NCI-H345 (cell line): ENCODE measurements at regions not wholly inside any gene's neighbourhood (a gene's known extent, or its start where the extent isn't known, plus 50 kb on each side); places are given as distances from the start of the nearest gene placed in this dataset.
A peak's percentile ranks its signal among the peaks of the same experiment; 100 is the strongest.
"Not testable (repeated sequence)": the region's sequence is repeated elsewhere in the genome, so short reads cannot be mapped to it uniquely, and the experiment has no call there.

Source experiments
- DNase-seq: peaks from one replicate; lab custom pipeline; 2025; lab: John Stamatoyannopoulos, UW

DNA sequence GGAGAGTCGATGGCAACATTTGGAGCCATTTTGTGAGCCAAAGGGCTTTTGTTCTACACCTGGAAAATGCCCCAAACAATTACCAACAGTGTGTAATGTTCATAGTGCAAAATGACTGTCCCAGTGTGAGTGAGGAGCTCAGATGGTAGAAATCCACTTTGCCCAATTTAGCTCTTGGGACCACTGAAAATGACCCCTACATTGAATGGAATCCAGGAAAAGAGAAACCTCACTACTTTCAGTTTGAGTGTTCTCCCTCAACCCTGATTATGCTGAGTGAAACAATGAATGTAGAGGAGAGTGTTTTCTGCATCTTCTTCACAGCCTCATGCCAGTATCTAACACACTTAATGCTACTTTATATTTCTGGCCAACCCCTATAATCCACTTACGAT lies 84.9 kb upstream of the NRN1 start:
- DNase-seq: no peak

DNA sequence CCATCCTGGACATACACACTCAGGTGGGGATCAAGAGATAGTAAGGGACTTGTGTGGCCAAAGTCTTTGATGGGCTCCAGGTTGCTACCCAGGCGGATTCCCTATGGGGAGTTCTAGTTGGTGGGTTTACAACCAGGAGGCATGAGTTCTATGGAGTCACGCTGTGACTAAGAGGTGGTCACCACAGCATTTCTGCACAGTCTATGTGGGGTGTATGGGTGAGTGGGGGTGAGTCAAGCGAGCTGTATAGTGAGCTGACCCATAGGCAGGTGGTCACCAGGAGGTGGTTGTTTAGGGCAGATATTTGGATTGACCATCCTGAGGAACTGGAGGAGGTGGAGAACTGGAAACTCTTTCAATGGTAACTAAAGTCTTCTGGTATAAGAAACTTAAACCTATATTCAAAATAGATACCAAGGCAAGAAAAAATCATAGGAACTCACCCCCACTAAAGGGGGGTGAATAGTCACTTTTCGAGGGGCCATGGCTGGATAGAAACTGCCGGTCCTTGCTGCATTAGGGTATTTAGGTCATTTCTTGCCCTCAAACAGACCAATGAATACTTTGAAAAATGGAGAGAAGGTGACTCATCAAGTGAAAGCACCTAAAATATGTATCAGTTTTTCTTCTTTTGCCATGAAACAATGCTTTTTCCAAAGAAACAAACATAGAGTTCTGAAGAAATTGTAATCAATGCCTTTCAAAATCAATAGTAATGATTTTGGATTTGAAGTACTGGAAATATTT lies 84.3 kb upstream of the NRN1 start:
- DNase-seq: no peak

DNA sequence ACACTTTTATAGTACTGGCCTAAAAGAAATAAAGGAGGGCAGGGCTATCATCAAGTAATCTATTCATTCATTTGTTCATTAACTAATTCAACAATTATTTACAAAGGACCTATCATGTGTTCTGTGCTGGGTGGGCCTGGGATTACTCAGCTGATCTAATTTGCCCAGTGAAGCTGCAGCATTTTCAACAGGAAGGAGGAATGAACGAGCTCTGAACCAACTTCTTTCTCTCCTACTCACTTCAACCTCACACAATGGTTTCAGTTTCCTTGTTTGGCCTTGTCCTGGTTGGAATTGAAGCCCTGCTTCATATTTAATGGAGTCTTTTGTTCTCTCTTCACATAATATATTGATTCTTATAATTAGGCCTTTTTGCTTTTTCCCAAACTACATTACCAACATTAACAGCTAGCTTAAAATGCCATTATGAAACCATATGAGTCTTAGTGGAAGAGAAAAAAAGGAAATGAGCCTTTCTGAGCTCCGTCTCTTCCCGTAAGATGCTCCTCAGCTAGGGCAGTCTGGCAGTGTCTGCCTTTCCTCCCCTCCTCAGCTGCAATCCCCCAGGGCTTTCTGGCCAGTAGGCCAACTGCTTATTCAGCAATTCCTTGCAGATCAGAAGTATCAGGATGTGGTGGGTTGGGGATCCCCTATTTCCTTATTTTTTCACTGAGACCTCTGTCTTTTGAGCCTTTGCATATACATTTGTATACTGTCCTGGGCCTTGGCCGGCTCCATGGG lies 79.4 kb upstream of the NRN1 start:
- DNase-seq: no peak

GRCh38 chr6:6080975-6081374 lies 74.2 kb upstream of the NRN1 start:
- DNase-seq: no peak

DNA sequence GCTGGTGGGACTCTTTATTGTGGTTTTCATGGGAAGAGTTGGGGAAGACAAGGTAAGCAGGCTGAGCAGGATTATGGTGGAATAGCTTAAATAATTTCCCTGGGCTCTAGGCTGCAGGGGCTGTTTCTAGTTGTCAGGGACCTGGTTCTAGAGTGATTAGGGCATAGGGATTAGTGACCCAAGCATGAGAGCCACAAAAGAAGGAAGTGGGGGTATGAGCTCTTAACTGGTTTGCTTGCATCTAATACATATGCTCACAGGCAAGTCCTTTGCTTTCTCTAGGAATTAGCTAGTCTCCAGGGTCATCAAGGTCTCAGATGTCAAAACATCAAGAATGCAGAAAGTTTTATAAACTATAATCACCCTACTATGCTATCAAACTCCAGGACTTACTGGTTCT lies 67.5 kb upstream of the NRN1 start:
- DNase-seq: no peak

DNA sequence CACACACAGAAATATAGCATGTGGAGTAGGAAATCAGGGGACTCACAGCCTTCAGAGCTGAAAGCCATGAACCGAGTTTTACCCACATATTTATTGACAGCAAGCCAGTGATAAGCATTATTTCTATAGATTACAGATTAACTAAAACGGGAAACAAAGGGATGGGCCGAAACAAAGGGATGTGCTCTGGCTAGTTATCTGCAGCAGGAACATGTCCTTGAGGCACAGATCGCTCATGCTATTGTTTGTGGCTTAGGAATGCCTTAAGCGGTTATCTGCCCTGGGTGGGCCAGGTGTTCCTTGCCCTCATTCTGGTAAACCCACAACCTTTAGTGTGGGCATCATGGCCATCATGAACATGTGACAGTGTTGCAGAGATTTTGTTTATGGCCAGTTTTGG lies 61.4 kb upstream of the NRN1 start:
- DNase-seq: not testable (repeated sequence)

DNA sequence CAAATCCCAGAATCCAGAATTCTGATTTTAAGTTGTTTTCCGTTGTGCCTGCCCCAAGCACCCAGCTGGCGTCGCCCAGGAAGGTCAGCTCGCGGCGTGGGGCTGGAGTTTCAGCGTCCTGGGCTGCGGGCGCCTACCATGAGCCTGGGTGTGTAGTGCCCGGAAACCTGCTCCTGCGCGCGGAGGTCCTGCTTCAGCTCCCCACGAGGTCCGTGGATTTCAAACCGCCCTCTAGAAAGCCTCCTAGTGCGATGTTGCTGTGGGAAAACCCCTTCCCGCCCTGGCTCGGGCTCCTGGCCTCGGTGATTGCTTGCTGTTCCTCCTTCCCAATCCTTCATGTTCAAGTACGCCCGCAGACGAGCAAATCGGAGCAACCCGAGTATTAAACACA lies 51.3 kb upstream of the NRN1 start:
- DNase-seq: no peak

DNA sequence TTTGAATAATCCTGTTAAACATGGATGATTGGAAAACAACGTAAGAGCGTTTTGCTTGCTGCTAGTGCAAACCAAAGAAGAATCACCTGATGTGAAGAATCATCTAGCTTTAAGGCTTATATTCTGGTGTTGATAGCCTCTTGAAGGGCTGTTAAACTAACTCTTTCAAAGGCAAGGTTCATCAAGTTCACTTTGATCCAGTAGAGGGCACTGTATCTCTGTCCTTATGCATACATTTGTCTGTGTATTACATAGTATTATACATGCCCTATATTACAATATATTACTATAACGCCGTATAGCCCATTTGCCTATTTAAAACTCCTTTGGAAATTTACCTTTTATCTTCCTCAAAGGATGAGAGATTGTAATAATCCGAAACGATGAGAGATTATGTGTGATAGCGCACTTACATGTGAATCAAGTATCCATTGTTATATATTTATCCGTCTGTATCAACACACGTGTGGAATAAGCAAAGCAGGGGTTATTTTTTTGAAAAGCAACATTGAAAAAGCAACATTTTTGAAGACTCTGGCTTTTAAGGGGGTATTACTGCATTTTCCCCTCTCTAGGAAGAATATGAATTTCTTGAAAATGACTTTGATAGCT lies 50.8 kb upstream of the NRN1 start:
- DNase-seq: peak; percentile 22
